DMS53 treated with DMSO at 0.1 percent for 48 hours (cell line): ENCODE measurements at regions not wholly inside any gene's neighbourhood (a gene's known extent, or its start where the extent isn't known, plus 50 kb on each side); places are given as distances from the start of the nearest gene placed in this dataset.
A peak's percentile ranks its signal among the peaks of the same experiment; 100 is the strongest.
"Not testable (repeated sequence)": the region's sequence is repeated elsewhere in the genome, so short reads cannot be mapped to it uniquely, and the experiment has no call there.

Source experiments
- DNase-seq: peaks from one replicate; lab custom pipeline; 2025; ENCODE audit not compliant: unreplicated experiment; lab: John Stamatoyannopoulos, UW

- no peak for DNase-seq
Observed at GRCh38 chr15:29517829-29518228, 248.2 kb upstream of the NSMCE3 start.

GRCh38 chr15:29516929-29517328 lies 247.3 kb upstream of the NSMCE3 start:
- no peak for DNase-seq

GRCh38 chr15:29514926-29515325 lies 245.3 kb upstream of the NSMCE3 start:
- DNase-seq: no peak

GRCh38 chr15:29511663-29512062 lies 242.0 kb upstream of the NSMCE3 start:
- no peak for DNase-seq

- not testable (repeated sequence) for DNase-seq
Observed at GRCh38 chr15:29505535-29505934, 235.9 kb upstream of the NSMCE3 start.

- DNase-seq: no peak
Observed at GRCh38 chr15:29490747-29491471, 221.3 kb upstream of the NSMCE3 start.

GRCh38 chr15:29480949-29481348 lies 211.3 kb upstream of the NSMCE3 start:
- no peak for DNase-seq

- DNase-seq: no peak
Observed at GRCh38 chr15:29480278-29480677, 210.7 kb upstream of the NSMCE3 start.

- no peak for DNase-seq
Observed at GRCh38 chr15:29477256-29477655, 207.6 kb upstream of the NSMCE3 start.

GRCh38 chr15:29476503-29477080 lies 207.0 kb upstream of the NSMCE3 start:
- no peak for DNase-seq

GRCh38 chr15:29475096-29475495 lies 205.5 kb upstream of the NSMCE3 start:
- no peak for DNase-seq

GRCh38 chr15:29473621-29474105 lies 204.0 kb upstream of the NSMCE3 start:
- DNase-seq: no peak

GRCh38 chr15:29472901-29473445 lies 203.4 kb upstream of the NSMCE3 start:
- DNase-seq: no peak

- DNase-seq: no peak
Observed at GRCh38 chr15:29471757-29472156, 202.1 kb upstream of the NSMCE3 start.

GRCh38 chr15:29471306-29471705 lies 201.7 kb upstream of the NSMCE3 start:
- DNase-seq: no peak

GRCh38 chr15:29470794-29471193 lies 201.2 kb upstream of the NSMCE3 start:
- peak; percentile 28 for DNase-seq

- no peak for DNase-seq
Observed at GRCh38 chr15:29470311-29470710, 200.7 kb upstream of the NSMCE3 start.

GRCh38 chr15:29468899-29469298 lies 199.3 kb upstream of the NSMCE3 start:
- DNase-seq: no peak

- DNase-seq: no peak
Observed at GRCh38 chr15:29467091-29467490, 197.5 kb upstream of the NSMCE3 start.

- no peak for DNase-seq
Observed at GRCh38 chr15:29466292-29466691, 196.7 kb upstream of the NSMCE3 start.

- DNase-seq: no peak
Observed at GRCh38 chr15:29465816-29466215, 196.2 kb upstream of the NSMCE3 start.

- DNase-seq: no peak
Observed at GRCh38 chr15:29465196-29465595, 195.6 kb upstream of the NSMCE3 start.
